C4-2B (cell line): ENCODE measurements at regions not wholly inside any gene's neighbourhood (a gene's known extent, or its start where the extent isn't known, plus 50 kb on each side); places are given as distances from the start of the nearest gene placed in this dataset.

ENCODE experiments used
- H3K27ac ChIP-seq: fragments of 450-650 bp; 2 replicates; pipeline ENCODE4 v1.5.1; 2017
- ZFX ChIP-seq: fragments of 450-650 bp; IDR thresholded peaks from 2 replicates; pipeline ENCODE4 v1.6.1; 2017
- TF ChIP-seq, protein P1 (sequence below): fragments of 450-650 bp; conservative IDR thresholded peaks from 2 replicates; pipeline ENCODE4 v1.5.1; 2017; ENCODE audit warnings: mild to moderate bottlenecking

DNA sequence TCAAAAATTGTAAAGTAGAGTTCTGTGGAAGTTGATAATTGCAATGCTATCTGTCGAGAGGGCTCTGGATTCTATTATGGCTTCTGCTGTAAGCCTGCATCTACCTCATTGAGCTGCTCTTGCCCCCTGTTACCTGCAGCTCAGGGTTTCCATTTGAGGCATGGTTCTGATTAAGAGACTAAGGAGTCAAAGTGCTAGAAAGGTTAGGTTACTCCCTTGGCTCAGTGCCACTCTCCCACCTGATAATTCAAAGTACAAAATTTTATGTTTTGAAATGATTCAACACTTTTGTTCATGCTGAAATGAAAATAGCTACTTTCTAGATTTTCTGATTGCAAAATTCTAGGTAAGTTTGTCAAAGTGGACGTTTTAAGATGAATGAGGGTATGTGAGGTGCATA is 220.5 kb upstream of the SATB1 start:
- H3K27ac ChIP-seq: no peak overlapping the region
- no peak for TF ChIP-seq ZFX
- TF ChIP-seq, protein P1, sequence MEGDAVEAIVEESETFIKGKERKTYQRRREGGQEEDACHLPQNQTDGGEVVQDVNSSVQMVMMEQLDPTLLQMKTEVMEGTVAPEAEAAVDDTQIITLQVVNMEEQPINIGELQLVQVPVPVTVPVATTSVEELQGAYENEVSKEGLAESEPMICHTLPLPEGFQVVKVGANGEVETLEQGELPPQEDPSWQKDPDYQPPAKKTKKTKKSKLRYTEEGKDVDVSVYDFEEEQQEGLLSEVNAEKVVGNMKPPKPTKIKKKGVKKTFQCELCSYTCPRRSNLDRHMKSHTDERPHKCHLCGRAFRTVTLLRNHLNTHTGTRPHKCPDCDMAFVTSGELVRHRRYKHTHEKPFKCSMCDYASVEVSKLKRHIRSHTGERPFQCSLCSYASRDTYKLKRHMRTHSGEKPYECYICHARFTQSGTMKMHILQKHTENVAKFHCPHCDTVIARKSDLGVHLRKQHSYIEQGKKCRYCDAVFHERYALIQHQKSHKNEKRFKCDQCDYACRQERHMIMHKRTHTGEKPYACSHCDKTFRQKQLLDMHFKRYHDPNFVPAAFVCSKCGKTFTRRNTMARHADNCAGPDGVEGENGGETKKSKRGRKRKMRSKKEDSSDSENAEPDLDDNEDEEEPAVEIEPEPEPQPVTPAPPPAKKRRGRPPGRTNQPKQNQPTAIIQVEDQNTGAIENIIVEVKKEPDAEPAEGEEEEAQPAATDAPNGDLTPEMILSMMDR: no peak

DNA sequence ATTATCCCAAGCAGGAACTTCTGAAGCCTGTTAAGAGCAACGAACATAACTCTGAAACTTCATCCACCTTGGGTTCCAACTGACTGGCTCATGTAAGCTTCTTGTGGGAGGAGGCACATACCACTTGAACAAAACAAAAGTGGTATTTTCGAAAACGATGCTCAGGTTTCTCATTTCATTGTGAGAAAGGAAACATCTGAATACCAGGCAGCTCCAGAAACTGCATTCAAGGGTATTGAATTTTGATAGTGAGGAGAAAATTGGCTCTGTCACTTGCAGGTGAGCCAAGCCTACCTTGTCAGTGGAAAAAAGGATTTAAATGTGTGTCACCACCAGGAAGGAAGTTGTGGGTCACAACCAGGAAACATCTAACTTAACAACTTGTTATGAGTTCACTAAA is 218.1 kb upstream of the SATB1 start:
- TF ChIP-seq, protein P1: no peak
- no peak for TF ChIP-seq ZFX
- H3K27ac ChIP-seq: no peak overlapping the region

DNA sequence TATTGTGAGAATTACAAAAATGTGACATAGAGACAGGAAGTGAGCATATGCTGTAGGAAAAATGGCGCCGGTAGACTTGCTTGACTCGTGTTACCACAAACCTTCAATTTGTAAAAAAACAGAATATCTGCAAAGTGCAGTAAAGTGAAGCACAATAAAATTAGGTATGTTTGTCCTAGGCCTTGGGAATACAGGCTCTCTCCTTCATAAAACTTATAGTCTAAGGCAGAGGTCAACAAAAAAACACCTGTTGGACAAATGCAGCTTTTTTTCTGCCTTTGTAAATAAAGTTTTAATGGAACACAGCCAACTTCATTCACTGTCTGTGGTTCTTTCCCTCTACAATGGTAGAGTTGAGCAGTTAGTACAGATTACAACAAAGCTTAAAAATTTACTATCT is 216.8 kb upstream of the SATB1 start:
- no peak overlapping the region for H3K27ac ChIP-seq
- TF ChIP-seq ZFX: no peak
- TF ChIP-seq, protein P1: no peak

DNA sequence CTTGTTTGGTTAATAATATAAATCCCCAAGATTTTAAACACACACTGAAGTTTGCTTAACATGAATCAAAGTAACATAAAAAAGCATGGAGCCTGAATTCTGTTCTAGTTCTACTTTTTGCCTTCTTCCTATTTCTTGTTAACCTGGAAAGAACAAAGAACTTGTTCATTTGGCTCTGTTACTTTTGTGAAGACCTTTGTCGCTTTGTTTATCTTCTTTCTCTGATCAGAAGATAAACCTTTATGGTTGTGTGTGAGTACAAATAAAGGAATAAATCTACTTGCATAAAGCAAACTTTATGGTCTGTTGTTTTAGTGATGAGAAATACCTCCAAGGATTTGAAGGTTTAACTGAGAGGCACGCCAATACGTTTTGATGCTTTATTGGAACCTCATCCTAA is 210.1 kb upstream of the SATB1 start:
- no peak overlapping the region for H3K27ac ChIP-seq
- TF ChIP-seq, protein P1: no peak
- no peak for TF ChIP-seq ZFX

DNA sequence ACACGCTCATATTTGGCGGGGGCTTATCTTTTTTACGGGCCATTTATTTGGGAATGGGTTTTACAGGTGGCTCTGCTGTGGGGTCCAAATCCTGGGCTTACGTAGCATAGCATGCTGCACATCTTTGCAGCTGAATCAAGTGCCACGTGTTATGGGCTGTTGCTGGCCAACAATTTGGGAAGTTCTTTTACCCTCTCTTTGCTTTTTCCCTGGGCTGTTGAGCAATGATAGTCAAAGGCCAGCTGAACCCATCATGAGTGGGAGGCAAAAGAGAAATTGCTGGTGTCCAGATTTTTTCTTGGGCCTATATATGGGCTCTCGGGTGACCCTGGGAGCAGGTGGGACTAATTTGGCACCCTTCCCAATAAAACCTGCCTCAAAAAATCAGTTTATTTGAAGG is 209.3 kb upstream of the SATB1 start:
- H3K27ac ChIP-seq: no peak overlapping the region
- TF ChIP-seq, protein P1: no peak
- no peak for TF ChIP-seq ZFX

DNA sequence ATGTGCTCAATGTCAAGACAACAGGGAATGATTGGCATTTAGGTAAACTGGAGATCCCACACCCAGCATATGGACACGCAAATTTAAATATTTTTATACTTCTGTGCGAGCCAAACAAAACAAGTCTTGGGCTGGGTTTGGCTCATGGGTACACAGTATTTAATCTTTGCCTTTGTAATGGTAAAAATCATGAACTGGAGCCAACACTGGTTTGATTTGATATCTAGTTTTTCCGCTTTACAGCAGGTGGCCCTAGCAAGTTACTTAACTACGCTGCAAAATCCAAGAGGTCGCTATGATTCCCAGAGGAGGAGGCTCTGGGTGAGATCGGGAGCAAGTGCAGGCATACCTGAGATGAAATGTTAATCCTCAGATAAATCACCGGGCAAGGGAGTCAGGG is 207.9 kb upstream of the SATB1 start:
- TF ChIP-seq, protein P1: no peak
- TF ChIP-seq ZFX: no peak
- H3K27ac ChIP-seq: no peak overlapping the region

DNA sequence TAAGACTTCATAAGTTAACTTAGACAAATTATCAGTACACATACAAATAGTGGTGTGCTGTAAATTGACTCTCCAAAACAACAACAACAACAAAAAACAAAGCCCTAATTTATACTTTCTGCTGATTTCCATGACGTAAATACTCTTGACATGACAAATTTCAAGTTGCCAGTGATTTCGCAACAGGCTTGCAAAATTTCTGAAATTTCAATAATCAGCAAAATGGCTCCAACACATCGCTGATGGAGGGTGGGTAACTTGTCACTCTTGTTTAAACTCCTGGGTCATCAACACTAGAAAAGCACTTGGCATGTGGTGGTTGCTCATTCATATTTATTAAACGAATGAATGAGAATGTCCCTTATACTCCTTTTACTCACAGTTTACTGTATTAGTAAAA is 205.2 kb upstream of the SATB1 start:
- TF ChIP-seq, protein P1: no peak
- no peak for TF ChIP-seq ZFX
- H3K27ac ChIP-seq: no peak overlapping the region

DNA sequence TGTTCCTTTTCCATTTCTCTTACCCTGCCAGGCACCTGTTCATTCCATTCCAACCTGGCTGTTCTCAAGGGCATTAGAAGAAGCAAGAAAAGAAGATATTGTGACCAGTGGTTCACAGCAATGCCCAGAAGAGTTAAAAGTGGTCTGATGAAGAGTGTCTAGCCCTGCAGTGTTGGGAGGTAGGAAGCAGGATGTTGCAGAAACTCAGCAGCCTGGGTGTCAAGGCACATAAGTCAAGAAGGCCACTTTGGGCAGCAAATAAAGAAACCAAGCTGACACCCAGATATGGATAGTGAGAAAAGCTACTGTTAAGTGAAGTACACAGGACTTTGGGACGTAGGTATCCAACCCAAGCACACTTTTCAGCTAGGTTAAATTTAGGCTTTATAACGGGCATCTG is 199.9 kb upstream of the SATB1 start:
- no peak overlapping the region for H3K27ac ChIP-seq
- TF ChIP-seq ZFX: no peak
- TF ChIP-seq, protein P1: no peak
